ENCODE measurements at regions not wholly inside any gene's neighbourhood (a gene's known extent, or its start where the extent isn't known, plus 50 kb on each side); places are given as distances from the start of the nearest gene placed in this dataset.
"Not testable (repeated sequence)": the region's sequence is repeated elsewhere in the genome, so short reads cannot be mapped to it uniquely, and the experiment has no call there.

DNA sequence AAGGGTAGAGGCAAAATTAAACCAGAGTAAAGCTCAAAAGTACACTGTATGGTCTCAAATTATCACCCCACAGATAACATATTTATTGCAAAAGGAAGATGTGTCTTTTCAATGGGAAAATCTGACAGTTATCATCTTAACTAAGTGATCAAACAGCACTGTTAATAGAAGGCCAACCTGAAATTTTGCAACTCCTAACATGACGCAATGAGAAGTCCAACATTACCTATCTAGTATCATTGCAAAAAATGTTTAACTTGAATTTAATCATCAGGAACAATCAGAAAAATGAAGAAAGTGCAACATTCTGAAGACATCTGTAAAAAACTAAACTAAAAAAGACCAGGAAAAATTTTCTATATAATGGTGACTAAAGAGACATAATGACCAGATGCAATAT, 156.7 kb upstream of the POGK start:
- Histone ChIP-seq H3K4me1 (no peaks in the 10 kb centered on the region), H3K4me3 (no peak overlapping the region), H3K27me3 (no peaks in the 10 kb centered on the region), H3K36me3 (no peaks in the 10 kb centered on the region), H3K27ac (no peak overlapping the region), H3K9me3 (peaks cover 0 to 21% (median 0%) of the 10 kb centered on the region in 12 donors)
- ATAC-seq (no peak), DNase-seq (no peak)
- TF ChIP-seq, protein P1, sequence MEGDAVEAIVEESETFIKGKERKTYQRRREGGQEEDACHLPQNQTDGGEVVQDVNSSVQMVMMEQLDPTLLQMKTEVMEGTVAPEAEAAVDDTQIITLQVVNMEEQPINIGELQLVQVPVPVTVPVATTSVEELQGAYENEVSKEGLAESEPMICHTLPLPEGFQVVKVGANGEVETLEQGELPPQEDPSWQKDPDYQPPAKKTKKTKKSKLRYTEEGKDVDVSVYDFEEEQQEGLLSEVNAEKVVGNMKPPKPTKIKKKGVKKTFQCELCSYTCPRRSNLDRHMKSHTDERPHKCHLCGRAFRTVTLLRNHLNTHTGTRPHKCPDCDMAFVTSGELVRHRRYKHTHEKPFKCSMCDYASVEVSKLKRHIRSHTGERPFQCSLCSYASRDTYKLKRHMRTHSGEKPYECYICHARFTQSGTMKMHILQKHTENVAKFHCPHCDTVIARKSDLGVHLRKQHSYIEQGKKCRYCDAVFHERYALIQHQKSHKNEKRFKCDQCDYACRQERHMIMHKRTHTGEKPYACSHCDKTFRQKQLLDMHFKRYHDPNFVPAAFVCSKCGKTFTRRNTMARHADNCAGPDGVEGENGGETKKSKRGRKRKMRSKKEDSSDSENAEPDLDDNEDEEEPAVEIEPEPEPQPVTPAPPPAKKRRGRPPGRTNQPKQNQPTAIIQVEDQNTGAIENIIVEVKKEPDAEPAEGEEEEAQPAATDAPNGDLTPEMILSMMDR (IDR thresholded peaks at IDR 0.05), result no peak
- intact Hi-C loops (cut with DNase I), result no loop called here
- WGBS, 4 donors, result 91 to 95% (median 94%) methylated on average over 1 of the region's 1 CpG

DNA sequence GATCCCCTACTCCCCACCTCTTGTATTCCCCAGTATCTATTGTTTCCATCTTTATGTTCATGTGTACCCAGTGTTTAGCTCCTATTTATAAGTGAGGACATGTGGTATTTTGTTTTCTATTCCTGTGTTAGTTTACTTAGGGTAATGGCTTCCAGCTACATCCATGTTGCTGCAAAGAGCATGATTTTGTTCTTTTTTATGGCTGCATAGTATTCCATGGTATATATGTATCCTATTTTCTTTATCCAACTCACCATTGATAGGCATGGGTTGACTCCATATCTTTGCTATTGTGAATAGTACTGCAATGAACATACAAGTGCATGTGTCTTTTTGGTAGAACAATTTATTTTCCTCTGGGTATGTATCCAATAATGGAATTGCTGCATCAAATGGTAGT, 154.6 kb upstream of the POGK start:
- H3K36me3 ChIP-seq; ATAC-seq; intact Hi-C loops (cut with DNase I); H3K4me3 ChIP-seq; H3K27me3 ChIP-seq; H3K27ac ChIP-seq; H3K4me1 ChIP-seq; DNase-seq: not testable (repeated sequence)
- H3K9me3 ChIP-seq, result peaks cover 0 to 21% (median 0%) of the 10 kb centered on the region in 12 donors

DNA sequence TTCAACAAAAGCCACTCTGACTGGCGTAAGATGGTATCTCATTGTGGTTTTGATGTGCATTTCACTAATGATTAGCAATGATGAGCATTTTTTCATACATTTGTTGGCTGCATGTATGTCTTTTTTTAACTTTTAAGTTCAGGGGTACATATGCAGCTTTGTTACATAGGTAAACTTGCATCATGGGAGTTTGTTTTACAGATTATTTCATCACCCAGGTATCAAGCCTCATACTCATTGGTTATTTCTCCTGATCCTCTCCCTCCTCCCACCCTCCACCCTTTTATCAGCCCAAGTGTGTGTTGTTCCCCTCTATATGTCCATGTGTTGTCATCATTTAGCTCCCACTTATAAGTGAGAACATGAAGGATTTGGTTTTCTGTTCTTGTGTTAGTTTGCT, 154.1 kb upstream of the POGK start:
- TF ChIP-seq, protein P1 (IDR thresholded peaks at IDR 0.05), result no peak
- no peak for TF ChIP-seq POLR2A (IDR thresholded peaks at IDR 0.05)
- no peak overlapping the region for H3K27ac ChIP-seq
- H3K27me3 ChIP-seq, result no peaks in the 10 kb centered on the region
- DNase-seq (no peak), ATAC-seq (no peak)
- no peaks in the 10 kb centered on the region for H3K4me1 ChIP-seq
- peaks cover 0 to 21% (median 0%) of the 10 kb centered on the region in 12 donors for H3K9me3 ChIP-seq
- intact Hi-C loops (cut with DNase I), result no loop called here
- H3K4me3 ChIP-seq, result no peak overlapping the region
- no peaks in the 10 kb centered on the region for H3K36me3 ChIP-seq
- 46 to 75% (median 74%) methylated on average over 1 of the region's 1 CpG for WGBS, 4 donors

DNA sequence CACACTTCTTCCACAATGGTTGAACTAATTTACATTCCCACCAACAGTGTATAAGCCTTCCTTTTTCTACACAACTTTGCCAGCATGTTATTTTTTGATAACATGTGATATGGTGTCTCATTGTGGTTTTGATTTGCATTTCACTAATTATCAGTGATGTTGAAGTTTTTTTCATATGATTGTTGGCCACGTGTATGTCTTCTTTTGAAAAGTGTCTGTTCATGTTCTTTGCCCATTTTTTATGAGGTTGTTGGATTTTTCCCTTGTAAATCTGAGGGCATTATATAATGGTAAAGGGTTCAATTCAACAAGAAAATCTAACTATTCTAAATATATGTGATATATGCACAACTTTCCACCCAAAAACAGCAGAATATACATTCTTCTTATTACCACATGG, 153.4 kb upstream of the POGK start:
- 44 to 68% (median 58%) methylated on average over 1 of the region's 1 CpG for WGBS, 4 donors
- H3K36me3 ChIP-seq; H3K4me3 ChIP-seq; H3K4me1 ChIP-seq; ATAC-seq; intact Hi-C loops (cut with DNase I); H3K27ac ChIP-seq; DNase-seq; H3K27me3 ChIP-seq: not testable (repeated sequence)
- H3K9me3 ChIP-seq, result peaks cover 0 to 21% (median 0%) of the 10 kb centered on the region in 12 donors

DNA sequence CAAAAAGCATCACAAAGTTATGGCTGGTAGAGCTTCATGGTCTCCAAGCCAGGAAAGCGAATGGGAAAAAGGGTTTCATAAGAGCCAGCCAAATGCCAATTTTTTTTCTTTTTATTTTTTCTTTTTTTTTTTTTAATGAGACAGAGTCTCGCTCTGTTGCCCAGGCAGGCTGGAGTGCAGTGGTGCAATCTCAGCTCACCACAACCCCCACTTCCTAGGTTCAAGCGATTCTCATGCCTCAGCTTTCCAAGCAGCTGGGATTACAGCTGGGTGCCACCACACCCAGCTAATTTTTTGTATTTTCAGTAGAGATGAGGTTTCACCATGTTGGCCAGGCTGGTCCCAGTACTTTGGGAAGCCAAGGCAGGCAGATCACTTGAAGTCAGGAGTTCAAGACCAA, 148.7 kb upstream of the POGK start:
- H3K4me1 ChIP-seq; H3K27me3 ChIP-seq; DNase-seq; ATAC-seq; H3K27ac ChIP-seq; intact Hi-C loops (cut with DNase I); H3K4me3 ChIP-seq; H3K36me3 ChIP-seq: not testable (repeated sequence)
- H3K9me3 ChIP-seq, result peaks cover 0 to 10% (median 0%) of the 10 kb centered on the region in 12 donors
- 69 to 85% (median 79%) methylated on average over 3 of the region's 3 CpGs for WGBS, 4 donors

DNA sequence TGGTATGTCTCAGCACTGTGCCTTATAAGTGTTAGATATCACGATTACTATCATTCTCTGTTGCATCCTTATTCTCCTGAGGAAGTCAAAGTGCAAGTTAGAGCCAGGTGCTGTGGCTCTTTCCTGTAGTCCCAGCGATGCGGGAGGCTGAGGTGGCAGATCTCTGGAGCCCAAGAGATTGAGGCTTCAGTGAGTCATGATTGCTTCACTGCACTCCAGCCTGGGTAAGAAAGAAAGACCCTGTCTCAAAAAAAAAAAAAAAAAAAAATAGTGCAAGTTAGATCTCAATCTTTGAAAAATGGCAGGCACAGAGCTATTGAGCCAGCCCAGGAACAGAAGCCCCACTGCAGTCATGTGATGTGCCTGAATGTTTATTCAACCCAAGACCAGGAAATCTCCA, 147.8 kb upstream of the POGK start:
- H3K27me3 ChIP-seq, result peaks cover 0 to 4% (median 0%) of the 10 kb centered on the region in 9 donors
- intact Hi-C loops (cut with DNase I), result no loop called here
- no peaks in the 10 kb centered on the region for H3K36me3 ChIP-seq
- H3K4me3 ChIP-seq, result no peak overlapping the region
- DNase-seq (no peak), ATAC-seq (no peak)
- H3K4me1 ChIP-seq, result no peaks in the 10 kb centered on the region
- WGBS, 4 donors, result 75 to 85% (median 77%) methylated on average over 3 of the region's 3 CpGs
- H3K27ac ChIP-seq, result no peak overlapping the region
- peaks cover 0 to 2% (median 0%) of the 10 kb centered on the region in 12 donors for H3K9me3 ChIP-seq
- TF ChIP-seq, protein P1 (IDR thresholded peaks at IDR 0.05), result no peak
- TF ChIP-seq POLR2A (IDR thresholded peaks at IDR 0.05), result no peak
